NT2/D1 (cell line): ENCODE measurements at regions not wholly inside any gene's neighbourhood (a gene's known extent, or its start where the extent isn't known, plus 50 kb on each side); places are given as distances from the start of the nearest gene placed in this dataset.

Source experiments
- SUZ12 ChIP-seq: IDR thresholded peaks from 2 replicates; pipeline ENCODE4 v1.6.1; 2011; ENCODE audit not compliant: insufficient read length, insufficient read depth; ENCODE audit errors: extremely low read depth
- YY1 ChIP-seq: IDR thresholded peaks from 2 replicates; pipeline ENCODE4 v1.6.1; 2011; ENCODE audit not compliant: insufficient read length, insufficient read depth

- TF ChIP-seq YY1 (no peak), SUZ12 (no peak)
Observed at GRCh38 chr3:189404797-189405484, 226.2 kb upstream of the TP63 start.
